ENCODE measurements at regions not wholly inside any gene's neighbourhood (a gene's known extent, or its start where the extent isn't known, plus 50 kb on each side); places are given as distances from the start of the nearest gene placed in this dataset.
A peak's percentile ranks its signal among the peaks of the same experiment; 100 is the strongest.
"Not testable (repeated sequence)": the region's sequence is repeated elsewhere in the genome, so short reads cannot be mapped to it uniquely, and the experiment has no call there.

GRCh38 chr10:8310930-8311329 is 256.4 kb downstream of the GATA3 start:
- ATAC-seq: no peak
- DNase-seq: no peak

GRCh38 chr10:8311526-8312070 is 257.1 kb downstream of the GATA3 start:
- no peak for ATAC-seq
- no peak for DNase-seq

DNA sequence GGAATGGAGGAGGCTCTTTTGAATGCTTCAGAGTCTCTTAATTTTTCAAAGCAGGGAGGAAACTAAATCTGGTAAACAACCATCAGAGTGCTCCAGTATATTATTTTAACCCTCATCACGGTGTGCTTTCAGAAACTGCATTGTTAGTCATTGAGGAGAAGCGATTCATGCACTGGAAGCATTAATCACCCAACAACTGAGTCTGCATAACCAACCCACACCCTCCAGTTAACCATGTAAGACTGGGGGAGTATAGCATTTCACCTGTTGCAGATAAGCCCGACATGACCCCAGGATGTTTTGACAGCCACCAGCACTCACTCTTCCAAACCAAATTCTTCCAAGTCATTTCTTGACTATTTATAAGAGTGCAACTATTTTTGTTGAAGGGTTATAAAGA is 257.6 kb downstream of the GATA3 start:
- DNase-seq: no peak
- ATAC-seq: peak; percentile 88

DNA sequence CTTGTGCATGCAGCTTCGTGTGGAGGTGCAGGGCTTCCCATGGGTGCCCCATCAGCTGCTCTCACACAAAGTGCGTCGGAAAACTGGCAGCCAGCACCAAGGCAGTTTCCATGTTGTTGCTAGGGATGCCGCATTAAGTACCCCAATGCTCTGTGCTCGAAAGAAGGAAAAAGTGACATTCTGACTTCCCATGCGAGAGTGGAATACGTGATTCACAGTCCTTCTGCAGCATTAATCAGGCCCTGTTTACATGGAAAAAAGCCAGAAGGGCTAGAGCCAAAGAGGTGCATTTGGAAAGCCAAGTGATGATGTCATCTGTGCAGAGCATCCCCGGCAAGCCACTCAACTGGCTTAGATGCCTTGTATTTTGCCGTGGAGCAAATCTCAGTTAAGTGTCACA is 258.3 kb downstream of the GATA3 start:
- DNase-seq: no peak
- ATAC-seq: peak; percentile 11

GRCh38 chr10:8314486-8314885 is 260.0 kb downstream of the GATA3 start:
- ATAC-seq: no peak
- DNase-seq: no peak

- DNase-seq (no peak), ATAC-seq (no peak)
Measured at GRCh38 chr10:8315619-8316021, 261.1 kb downstream of the GATA3 start.

DNA sequence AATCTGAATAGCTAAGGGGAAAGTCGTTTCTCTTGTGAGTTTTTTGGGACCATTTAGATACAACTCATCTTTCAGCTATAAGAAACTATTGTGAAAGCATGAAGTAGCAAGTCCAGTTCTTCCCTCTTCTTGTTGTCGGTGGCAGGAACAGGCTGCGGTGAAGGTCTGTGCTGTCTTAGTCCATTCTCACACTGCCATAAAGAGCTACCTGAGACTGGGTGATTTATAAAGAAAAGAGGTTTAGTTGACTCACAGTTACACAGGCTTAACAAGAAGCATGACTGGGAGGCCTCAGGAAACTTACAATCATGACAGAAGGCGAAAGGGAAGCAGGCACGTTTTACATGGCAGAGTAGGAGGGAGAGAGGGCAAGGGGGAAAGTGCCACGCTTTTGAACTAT is 261.8 kb downstream of the GATA3 start:
- DNase-seq: no peak
- ATAC-seq: no peak

- DNase-seq: not testable (repeated sequence)
Measured at GRCh38 chr10:8318429-8318828, 263.9 kb downstream of the GATA3 start.

DNA sequence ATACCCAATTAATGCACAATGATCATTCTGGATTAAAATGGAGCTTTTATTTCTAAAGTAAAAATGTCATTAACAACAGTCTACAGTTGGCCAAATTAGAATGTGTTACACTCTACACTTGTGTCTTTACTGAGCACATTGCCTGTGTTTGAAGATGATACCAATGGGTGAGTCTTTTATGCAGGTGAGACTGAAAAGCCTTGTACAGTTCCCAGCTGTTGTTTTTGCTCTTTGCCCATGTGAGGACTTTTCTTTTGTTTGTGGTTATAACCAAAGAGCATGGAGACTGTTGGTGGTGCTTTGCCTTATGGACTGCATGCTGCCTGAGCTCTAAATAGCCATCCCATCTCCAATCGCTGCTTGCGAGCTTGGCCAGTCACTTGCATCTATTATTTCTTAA is 264.5 kb downstream of the GATA3 start:
- DNase-seq: no peak
- no peak for ATAC-seq

More at GRCh38 chr10:8318429-8318828, 263.9 kb downstream of the GATA3 start:
- ATAC-seq: not testable (repeated sequence)

DNA sequence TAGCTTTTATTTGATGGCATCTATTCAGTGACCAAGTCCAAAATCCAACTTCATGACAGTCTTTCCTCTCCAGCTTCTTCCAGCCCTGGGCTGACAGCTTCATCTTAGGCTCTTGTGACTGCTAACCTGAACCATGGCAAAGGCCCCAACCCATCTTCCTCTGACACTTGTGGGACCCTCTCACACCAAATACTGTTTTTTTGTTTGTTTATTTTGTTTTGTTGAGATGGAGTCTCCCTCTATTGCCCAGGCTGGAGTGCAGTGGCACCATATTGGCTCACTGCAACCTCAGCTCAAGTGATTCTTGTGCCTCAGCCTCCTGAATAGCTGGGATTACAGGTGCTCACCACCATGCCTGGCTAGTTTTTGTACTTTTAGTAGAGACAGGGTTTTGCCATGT is 265.2 kb downstream of the GATA3 start:
- no peak for ATAC-seq
- no peak for DNase-seq

DNA sequence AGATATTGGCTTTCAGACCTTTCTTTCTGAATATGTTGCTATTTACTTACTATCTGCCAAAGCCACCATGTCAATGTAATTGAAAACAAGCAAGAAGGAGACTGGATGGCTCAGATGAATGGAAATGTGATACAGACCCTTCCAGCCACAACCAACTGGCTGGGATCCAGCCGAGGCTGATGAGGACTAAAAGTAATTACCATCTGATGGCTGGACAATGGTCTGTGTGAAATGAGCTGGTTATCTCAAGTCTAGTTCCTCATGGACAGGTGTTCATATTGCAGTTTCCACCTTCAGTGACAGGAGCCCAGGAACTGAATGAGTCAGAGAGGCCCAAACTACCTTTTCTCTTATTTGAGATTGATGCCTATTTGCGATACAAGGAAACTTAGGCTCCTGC is 267.5 kb downstream of the GATA3 start:
- DNase-seq: no peak
- no peak for ATAC-seq

GRCh38 chr10:8323428-8324054 is 269.1 kb downstream of the GATA3 start:
- DNase-seq: no peak
- ATAC-seq: no peak

DNA sequence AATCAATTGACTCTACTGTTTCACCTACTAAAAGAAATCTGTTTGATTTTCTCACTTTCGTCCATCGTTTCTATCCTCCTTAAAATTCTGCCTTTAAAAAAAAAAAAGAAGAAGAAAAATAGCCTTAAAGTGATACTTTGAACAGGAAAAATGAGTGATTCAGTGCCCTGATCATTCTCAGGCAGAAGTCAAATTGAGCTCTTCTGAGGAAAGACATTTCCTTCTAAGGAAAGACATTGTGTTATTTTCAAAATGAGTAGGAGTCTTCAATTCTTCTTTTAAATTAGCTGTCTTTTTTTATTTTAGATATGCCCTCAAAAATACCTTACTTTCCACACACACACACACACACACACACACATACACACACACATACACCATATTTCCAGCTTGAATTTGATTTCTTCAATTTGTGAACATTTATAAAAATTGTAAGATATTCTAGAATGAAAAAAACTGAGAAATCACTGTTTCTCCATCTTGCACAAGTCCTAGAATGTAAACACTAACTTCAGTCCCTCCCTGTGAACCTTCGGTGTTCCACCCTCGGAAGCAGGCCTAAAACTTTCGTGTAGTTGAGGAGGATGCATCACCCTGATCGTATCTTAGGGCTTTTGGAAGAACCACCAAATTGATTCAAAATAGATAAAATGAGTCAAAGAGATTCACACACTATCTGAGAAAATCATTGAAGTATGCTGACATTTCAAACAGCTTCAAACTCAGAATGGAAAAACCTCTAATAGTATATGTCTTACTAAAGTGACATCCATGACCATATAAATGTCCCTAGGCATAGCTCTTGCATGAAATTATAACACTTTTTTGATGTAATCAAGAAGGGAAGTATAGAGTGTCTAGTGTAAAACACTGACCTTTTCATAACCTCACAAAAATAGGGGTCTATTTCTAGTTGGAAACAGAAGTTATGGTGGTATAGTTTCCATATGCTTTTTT is 270.8 kb downstream of the GATA3 start:
- DNase-seq: no peak
- ATAC-seq: peak; percentile 88

DNA sequence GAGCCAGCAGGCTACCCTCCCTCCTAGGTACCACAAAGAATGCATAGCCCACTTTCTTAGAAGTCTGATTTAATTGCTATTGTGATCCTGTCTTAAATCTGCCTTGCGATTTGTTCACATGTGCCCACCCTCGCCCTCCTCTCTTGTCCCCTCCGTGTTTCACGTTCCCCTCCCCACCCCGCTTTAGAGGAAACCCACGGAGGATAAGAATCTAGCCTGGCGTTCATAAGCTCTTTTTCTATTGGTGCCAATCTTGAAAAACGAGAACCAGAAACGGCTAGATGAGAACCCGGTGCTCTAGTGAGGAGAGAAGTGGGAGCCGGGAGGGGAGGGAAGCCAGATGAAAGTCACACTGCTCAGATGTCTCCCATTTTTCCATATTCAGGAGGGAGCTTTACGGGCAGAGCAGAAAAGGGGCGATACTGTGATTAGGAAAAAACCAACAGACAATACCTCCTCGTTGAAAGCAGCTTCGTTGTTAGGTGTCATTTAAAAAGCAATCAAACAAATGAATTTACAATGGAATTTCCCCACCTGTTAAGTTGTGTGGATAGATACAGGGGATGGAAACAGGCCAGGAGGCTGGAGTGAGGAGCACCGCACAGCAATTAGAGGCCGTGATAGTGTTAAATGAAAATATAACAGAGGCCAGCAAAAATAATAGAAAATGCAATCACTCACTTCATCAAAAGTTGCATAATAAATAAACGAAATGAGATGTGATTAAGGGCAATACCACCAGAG is 272.1 kb downstream of the GATA3 start:
- ATAC-seq: no peak
- no peak for DNase-seq

- ATAC-seq: no peak
- DNase-seq: no peak
Measured at GRCh38 chr10:8327140-8327423, 272.6 kb downstream of the GATA3 start.

- ATAC-seq (no peak), DNase-seq (peak; percentile 26)
Measured at GRCh38 chr10:8331387-8331786, 276.9 kb downstream of the GATA3 start.

GRCh38 chr10:8331896-8332729 is 277.6 kb downstream of the GATA3 start:
- DNase-seq (peak; percentile 80), ATAC-seq (peak; percentile 95)

DNA sequence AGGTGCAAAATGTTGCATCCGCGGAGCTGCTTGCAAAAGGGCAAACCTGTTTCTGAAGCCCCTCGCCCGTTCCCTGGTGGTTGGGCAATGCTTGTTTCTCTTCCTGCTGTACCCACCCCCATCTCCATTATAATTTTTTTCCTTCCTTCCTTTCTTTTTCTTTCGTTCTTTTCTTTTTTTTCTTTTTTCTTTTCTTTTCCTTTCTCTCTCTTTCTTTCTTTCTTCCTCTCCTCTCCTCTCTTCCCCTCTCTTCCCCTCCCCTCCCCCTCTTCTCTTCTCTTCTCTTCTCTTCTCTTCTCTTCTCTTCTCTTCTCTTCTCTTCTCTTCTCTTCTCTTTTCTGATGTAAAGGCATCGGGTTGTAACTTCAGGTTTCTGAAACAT is 278.2 kb downstream of the GATA3 start:
- DNase-seq: no peak
- no peak for ATAC-seq

DNA sequence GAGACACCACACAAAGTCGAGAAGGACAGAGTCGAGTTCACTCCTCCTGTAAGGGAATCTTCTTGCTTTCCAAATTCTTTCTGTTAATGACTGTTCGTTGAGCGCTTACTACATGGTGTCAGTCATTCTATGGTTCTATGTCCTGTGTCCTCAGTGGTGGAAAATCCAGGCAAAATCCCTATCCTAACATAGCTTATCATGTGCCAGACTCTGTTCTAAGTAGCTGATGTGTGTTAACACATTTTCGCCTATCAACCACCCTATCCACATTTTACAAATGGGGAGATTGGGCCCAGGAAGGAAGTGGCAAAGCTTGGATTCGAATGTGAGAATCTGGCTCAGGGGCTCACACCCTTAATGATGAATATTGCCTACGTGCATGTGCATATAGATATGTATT is 280.1 kb downstream of the GATA3 start:
- ATAC-seq (no peak), DNase-seq (no peak)

GRCh38 chr10:8336629-8337331 is 282.3 kb downstream of the GATA3 start:
- DNase-seq: no peak
- ATAC-seq: no peak

DNA sequence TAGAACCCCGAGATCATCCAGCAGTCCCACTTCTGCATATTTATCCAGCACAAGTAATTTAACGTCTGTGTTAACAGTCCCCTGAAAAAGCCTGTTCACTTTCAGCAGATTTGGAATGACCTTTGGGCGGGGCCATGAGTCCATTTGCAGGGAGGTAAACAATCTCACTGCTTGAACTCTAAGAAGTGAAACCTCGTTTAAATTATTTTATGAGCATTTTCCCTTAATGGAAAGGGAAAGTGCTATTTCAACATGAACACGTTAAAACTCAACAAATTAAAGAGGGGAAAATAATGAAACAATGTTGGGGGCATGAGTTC is 282.8 kb downstream of the GATA3 start:
- DNase-seq: no peak
- ATAC-seq: no peak

Data from stimulated activated naive CD8-positive, alpha-beta T cell treated with anti-CD3 and anti-CD28 coated beads, Interleukin-15, Interleukin-2, amounts not matched to agents 100 U/mL and 50 U/mL, for 24 hours (primary cell).